Stomach (tissue), 4 donors: ENCODE measurements at regions not wholly inside any gene's neighbourhood (a gene's known extent, or its start where the extent isn't known, plus 50 kb on each side); places are given as distances from the start of the nearest gene placed in this dataset.

Experiments used
- EP300 ChIP-seq: sonication (generic); formaldehyde crosslinking; IDR thresholded peaks from one replicate; pipeline ENCODE4 v1.6.1; 2017; ENCODE audit warnings: antibody characterized with exemption
- POLR2A ChIP-seq, 4 donors: fragments of 450-650 bp; IDR thresholded peaks; one replicate each; pipeline ENCODE4 v1.6.1; 2016; ENCODE audit warnings: antibody characterized with exemption in 4 of 4, control low read depth in 2 of 4, mild to moderate bottlenecking in 1 of 4, moderate library complexity in 1 of 4
- TF ChIP-seq, protein P1 (sequence below), 7 experiments: fragments of 450-650 bp in 4 of 7; fragments of 200-600 bp in 3 of 7; sonication (generic) in 3 of 7; IDR thresholded peaks; one replicate each; pipeline ENCODE4 v1.5.1; 2016 to 2019; ENCODE audit warnings: antibody characterized with exemption in 7 of 7, control low read depth in 2 of 7, mild to moderate bottlenecking in 1 of 7

GRCh38 chr14:98826618-98827017 lies 445.4 kb downstream of the BCL11B start:
- TF ChIP-seq POLR2A (IDR thresholded peaks at IDR 0.05) (no peak), EP300 (no peak)
- TF ChIP-seq, protein P1, sequence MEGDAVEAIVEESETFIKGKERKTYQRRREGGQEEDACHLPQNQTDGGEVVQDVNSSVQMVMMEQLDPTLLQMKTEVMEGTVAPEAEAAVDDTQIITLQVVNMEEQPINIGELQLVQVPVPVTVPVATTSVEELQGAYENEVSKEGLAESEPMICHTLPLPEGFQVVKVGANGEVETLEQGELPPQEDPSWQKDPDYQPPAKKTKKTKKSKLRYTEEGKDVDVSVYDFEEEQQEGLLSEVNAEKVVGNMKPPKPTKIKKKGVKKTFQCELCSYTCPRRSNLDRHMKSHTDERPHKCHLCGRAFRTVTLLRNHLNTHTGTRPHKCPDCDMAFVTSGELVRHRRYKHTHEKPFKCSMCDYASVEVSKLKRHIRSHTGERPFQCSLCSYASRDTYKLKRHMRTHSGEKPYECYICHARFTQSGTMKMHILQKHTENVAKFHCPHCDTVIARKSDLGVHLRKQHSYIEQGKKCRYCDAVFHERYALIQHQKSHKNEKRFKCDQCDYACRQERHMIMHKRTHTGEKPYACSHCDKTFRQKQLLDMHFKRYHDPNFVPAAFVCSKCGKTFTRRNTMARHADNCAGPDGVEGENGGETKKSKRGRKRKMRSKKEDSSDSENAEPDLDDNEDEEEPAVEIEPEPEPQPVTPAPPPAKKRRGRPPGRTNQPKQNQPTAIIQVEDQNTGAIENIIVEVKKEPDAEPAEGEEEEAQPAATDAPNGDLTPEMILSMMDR (IDR thresholded peaks at IDR 0.05), result no peak
